Liver (tissue), 3 donors: ENCODE measurements at regions not wholly inside any gene's neighbourhood (a gene's known extent, or its start where the extent isn't known, plus 50 kb on each side); places are given as distances from the start of the nearest gene placed in this dataset.

Source experiments
- CTCF ChIP-seq: fragments of 150-350 bp; IDR thresholded peaks from 2 replicates; pipeline ENCODE4 v1.5.1; 2017; ENCODE audit warnings: improper control_type of control experiment, low read depth, low read length; ENCODE audit not compliant: missing input control
- RAD21 ChIP-seq, 2 donors: IDR thresholded peaks; 2 replicates each; pipeline ENCODE4 v1.6.1; 2016; ENCODE audit warnings: antibody characterized with exemption in 2 of 2, mild to moderate bottlenecking in 2 of 2
- REST ChIP-seq: IDR thresholded peaks from 2 replicates; pipeline ENCODE4 v1.6.1; 2016; ENCODE audit warnings: antibody characterized with exemption, mild to moderate bottlenecking
- donor health status: healthy.
- donor health status: healthy.

GRCh38 chr6:40904583-40905194 lies 134.3 kb downstream of the UNC5CL start:
- TF ChIP-seq RAD21 (IDR thresholded peaks at IDR 0.05) (no peak), REST (no peak), CTCF (no peak)
